ENCODE measurements at regions not wholly inside any gene's neighbourhood (a gene's known extent, or its start where the extent isn't known, plus 50 kb on each side); places are given as distances from the start of the nearest gene placed in this dataset.
"Not testable (repeated sequence)": the region's sequence is repeated elsewhere in the genome, so short reads cannot be mapped to it uniquely, and the experiment has no call there.

DNA sequence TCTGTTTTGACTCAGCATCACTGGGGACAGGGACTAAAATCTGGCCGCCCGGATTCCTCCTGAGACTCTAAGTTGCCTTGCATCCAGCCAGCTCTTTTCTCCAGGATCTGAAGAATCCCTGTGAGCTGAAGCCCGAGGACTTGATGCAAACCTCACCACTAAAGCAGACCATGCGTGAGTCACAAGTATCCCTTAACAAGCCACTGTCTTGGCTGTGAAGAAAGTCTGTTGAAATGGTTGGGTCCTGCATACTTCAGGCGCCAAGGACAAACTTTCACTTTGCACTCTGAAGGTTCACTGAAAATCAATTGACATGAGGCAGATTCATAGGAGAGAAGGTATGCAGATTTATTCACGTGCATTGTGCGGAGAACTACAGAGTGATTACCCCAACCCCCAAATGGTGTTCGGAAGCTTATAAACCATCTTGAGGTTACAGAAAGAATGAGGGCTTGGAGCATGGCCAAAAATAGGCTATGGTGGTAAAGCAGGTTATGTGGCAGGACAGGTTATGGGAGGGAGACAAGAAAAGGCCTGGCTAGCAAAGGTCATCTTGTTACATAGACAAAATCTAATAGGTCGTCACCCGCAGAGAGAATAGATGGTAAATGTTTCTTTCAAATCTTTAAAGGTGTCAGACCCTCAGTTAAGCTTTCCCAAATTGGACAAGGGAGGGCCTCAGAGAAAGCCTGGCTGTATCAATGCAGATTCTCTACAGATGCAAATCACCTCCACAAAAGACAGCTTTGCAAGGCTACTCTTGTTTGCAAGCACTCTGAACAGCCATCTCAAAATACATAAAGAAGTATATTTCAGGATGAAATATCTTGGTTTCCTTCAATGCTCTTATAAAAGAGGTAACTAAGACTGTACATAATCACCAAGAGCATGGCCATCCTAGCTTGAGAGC is 126.3 kb upstream of the PLAAT1 start:
- DNase-seq (ENCODE audit: low read depth in 3 of 3, low spot score in 2 of 3): no peak

DNA sequence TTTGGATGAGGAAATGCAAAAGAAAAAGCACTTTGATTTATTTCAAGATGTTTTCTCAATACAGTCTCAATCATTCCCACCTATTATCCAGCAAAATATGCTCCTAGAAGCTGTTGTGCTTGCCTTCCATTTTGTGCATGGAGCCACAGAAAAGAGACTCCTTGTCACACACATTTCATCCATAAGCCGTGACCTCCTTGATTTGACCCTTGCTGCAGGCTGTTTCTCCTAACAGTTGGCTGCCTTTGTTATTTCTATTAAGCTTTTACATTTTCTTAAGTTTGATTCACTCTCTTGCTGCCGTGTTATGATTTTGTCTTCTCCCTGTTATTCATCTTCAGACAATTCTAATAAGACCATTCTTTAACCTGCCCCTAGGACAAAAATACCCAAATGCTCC is 124.2 kb upstream of the PLAAT1 start:
- no peak for DNase-seq (ENCODE audit: low read depth in 3 of 3, low spot score in 2 of 3)

DNA sequence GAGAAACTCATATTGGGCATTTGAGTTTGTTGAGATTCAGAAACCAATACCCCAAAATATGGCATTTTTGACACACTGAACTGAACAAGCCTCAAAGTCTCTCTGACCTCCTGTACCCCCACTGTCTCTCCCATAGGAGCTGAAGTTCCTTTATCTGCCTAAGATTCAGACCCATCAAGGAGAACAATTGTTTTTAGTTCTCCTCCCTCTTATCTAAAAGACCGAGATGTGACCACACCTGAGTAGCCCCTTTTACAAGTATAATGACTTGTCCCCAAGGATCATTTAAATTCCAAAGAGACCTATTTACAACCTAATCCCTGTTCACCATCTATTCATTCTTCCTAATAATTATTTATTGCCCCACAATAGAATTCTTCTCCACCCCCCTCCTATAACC is 122.1 kb upstream of the PLAAT1 start:
- DNase-seq (ENCODE audit: low read depth in 3 of 3, low spot score in 2 of 3): no peak

DNA sequence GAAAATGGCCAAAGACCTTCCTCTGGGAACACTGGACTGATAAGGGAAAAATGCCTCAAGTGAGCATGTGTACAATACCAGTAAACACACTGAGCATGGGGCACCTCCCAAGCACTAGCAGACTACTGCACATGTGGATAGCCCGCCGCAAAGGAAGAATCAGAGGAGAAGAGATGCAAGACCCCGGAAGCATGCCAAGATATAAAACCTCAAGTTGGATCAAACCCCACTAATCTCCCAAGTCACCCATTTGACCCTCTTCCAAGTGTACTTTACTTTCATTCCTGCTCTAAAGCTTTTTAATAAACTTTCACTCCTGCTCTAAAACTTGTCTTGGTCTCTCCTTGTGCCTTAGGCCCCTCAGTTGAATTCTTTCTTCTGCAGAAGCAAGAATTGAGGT is 121.1 kb upstream of the PLAAT1 start:
- DNase-seq (ENCODE audit: low read depth in 3 of 3, low spot score in 2 of 3): no peak

DNA sequence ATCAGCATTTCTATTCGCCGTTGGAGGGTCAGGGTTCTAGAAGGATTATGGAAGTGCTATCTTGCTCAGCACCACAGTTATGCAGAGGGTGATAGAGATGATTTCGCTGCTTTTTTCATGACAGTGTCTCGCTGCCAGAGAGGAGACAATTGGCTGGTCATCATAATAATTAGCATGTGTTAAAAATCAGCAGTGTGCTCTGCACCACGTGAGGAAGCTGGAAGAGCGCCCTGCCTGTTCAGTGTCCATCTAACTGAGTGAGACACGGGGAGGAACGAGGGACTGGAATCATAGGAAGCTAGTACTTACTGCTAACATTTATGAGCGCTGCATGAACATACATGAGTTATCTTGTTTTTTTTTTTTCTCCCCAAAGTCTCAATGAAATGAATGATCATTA is 116.2 kb upstream of the PLAAT1 start:
- no peak for DNase-seq (ENCODE audit: low read depth in 3 of 3, low spot score in 2 of 3)

DNA sequence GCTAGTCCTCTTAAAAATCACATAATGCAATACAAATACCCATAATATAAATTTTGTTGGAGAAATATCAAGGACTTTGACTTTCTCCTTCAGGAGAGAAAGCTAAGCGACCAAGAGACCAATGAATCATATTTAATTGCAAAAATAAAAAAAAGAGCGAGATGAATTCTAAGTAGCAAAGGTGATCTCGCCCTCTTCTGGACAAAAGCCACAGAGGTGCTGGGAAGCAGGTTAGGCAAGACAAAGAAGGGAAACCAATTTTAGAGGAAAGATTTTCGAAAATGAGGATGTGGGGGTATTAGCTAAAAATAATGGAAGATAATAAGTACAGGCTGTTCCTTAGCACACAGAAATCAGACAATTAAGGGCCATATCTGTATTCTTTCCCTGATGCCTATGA is 111.4 kb upstream of the PLAAT1 start:
- DNase-seq (ENCODE audit: low read depth in 3 of 3, low spot score in 2 of 3): no peak

DNA sequence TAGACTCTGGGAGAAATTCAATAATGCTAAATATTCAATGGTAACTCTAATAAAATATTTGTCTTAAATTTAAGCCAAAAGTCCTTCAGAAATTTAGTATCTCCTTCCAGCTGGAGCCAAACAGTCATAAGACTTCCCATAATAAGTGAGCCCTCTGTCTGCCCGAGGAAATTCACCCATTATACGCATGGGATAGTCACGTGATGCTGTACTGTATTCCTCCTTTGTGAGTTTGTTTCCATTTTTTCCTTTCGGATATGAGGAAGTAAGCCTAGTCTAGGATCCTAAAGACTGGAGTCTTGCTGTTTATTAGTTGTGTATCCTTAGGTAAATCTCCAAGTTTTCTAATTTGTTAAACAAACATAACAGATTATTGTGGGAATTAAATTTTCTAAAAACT is 110.4 kb upstream of the PLAAT1 start:
- no peak for DNase-seq (ENCODE audit: low read depth in 3 of 3, low spot score in 2 of 3)

DNA sequence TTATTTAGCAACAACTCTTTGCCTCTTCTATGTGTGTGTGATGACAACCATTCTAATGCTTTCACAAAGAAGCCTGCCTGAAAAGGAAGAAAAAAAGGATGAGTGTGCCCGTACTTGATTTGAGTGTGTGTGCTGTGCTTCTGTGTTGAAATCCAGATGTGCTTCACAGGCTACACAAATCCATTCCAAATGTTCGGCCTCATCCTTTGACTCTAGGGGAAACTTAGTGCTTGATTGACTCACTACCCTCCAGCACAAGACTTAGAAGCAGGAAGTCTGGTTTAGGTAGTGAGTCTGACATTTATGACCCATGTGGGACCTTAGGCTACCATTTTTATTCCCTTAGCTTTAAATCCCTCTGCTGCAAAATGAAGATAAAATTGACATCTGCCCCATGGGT is 108.8 kb upstream of the PLAAT1 start:
- no peak for DNase-seq (ENCODE audit: low read depth in 3 of 3, low spot score in 2 of 3)

DNA sequence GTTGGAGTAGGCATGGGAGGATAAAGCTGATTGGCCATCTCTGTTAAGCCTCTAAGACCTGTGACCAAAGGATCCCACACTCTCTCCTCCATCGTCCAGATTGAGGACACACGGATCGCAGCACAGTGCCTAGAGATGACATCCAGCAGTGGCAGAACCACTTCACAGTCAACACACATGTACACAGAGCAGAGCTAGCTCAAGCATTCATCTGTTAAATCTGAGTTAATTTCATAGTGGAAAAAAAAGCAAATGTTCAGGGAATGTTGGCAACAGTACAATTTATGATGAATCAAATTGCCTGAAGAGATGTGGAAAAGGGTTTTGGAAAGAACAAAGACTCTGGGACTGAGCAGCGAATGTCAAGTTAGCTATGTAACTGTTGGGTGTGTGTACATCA is 108.1 kb upstream of the PLAAT1 start:
- DNase-seq (ENCODE audit: low read depth in 3 of 3, low spot score in 2 of 3): no peak

DNA sequence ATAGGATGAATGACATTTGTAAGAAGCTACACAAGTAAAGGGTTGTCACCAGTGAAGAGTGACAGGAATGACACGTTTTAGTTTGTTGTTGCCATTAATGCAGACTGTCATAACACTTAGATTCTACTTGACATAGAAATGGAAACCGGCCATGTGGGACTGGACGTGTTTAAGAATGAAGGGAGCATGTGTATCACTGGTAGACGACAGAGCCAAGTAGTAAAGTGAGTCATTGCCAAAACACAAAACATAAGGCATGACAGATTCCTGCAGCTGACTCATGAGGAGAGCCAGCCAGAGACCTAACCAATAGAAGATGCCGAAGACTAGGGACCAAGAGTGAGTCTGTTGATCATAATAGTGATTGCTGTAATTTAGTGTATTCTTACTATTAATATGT is 106.2 kb upstream of the PLAAT1 start:
- no peak for DNase-seq (ENCODE audit: low read depth in 3 of 3, low spot score in 2 of 3)

DNA sequence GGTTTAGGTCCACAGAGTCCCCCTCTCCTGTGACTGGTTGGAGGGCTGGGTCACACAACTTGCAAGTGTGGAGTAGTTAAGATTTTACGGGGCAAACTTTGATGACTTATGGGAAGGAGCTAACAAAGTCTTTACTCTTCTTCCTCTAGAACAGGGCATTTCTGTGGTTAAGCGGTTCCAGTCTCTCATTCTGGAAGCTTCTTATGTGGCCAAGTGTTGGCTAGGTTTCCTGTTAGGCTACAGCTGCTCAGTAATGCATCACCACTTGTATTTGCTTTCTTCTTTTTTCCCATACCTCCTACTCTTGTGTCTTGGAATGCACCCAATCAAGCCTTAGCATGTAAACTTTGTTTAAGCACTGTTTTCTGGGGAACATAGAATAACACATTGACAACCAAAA is 100.6 kb upstream of the PLAAT1 start:
- no peak for DNase-seq (ENCODE audit: low read depth in 3 of 3, low spot score in 2 of 3)

DNA sequence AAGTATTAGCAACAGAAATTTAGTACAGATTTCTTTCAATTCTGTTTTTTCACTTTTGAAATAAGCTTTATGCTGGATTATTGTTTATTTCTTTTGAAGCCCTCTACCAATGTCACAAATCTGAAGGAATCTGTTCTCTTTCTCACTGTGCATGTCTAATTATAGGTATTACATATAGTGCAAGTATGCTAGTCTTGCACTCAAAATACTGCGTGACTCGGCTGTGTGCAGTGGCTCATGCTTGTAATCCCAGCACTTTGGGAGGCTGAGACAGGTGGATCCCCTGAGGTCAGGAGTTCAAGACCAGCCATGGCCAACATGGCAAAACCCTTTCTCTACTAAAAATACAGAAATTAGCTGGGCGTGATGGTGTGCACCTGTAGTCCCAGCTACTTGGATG is 95.8 kb upstream of the PLAAT1 start:
- DNase-seq (ENCODE audit: low read depth in 3 of 3, low spot score in 2 of 3): no peak

DNA sequence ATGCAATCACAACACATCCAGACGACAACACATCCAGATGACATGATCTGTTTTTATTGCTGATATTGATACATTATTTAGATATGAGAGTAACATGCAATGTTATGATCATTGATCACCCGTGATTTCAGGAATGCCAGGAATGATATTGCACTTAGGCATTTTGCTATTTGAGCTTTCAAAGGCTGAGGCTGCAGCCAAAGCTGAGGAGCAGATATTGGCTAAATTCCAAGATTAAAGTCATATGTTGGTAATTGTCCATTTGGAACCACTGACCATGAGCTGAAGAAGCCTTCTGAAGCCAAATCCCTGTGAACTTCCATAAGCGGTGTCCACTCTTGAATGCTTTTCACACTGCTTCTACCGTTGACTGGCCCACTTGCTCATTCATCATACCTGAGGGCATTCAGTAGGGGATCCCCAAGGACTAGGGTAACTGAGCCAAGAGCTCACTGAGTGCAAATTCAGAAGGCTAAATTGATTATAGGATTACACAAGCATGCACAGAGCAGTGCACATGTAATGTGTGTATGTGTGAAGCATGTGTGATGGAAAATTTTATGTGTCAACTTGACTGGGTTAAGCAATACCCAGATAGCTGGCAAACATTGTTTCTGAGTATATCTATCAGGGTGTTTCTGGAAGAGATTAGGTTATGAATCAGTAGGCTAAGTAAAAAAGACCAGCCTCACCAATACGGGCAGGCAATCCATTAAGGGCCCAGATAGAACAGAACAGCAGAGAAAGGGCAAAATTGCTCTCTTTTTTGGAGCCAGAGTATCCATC is 92.1 kb upstream of the PLAAT1 start:
- no peak for DNase-seq (ENCODE audit: low read depth in 3 of 3, low spot score in 2 of 3)

DNA sequence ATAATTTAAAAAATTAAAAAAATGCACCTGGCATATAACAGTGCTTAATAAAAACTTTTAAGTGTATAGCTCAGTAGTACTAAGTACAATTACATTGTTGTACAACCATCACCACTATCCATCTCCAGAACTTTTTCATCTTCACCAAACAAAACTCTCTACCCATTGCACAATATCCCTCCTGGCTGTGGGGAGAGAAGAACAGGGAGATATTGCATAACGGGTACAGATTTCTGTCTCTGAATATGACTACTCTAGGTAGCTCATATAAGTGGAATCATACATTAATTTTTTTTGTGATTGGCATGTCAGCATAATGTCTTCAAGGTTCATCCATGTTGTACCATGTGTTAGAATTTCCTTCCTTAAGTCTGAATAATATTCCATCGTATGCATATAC is 91.0 kb upstream of the PLAAT1 start:
- no peak for DNase-seq (ENCODE audit: low read depth in 3 of 3, low spot score in 2 of 3)

DNA sequence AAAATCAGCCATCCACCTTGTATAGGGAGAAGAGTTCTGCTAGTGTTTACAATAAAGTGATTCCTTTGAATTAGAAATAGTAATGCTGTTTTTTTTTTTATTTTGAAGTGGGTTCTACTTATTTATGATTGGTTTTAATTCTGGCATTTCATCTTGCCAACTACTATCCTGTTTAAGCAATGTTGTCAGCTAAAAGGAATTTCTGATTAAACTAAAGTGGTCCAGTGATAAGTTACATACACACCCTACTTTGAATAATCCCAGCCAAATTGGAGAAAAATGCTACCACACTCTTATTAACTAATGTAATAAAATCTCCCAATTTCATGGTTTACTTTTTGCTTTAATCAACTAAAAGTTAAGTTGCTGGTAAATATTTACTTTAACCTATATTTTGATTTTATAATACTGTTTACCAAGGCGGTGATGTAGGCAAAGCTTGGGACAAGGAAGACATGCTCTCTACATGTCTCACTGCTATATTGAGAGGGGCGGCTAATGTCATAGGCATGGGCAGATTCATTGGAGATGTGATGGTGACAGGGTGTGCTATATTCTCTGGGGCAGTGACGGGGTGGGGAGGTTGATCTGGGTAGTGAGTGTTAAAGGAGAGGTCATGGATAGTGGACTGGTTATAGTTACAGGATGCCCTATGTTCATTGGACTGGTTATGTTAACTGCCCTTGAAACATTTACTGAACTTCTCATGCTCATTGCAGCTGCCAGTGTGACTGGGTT is 85.8 kb upstream of the PLAAT1 start:
- DNase-seq (ENCODE audit: low read depth in 3 of 3, low spot score in 2 of 3): not testable (repeated sequence)

DNA sequence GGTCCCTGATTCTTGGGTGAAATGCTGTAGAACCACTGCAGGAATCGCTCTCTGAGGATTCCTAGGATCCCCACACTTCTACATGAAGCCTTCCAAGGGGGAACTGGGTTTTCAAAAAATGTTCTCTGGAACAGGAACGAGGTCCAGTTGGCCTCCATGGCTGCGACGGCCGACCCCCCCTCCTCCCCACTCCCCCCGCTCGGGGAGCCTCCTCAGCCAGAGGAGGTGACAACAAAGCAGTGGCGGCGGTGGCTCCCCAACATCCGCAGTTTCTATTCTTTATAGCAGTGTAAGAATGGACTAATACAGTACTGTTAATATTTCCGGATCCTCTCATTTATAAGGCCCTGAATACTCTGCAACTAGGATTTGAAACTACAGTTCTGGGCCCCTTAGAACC is 84.0 kb upstream of the PLAAT1 start:
- no peak for DNase-seq (ENCODE audit: low read depth in 3 of 3, low spot score in 2 of 3)

DNA sequence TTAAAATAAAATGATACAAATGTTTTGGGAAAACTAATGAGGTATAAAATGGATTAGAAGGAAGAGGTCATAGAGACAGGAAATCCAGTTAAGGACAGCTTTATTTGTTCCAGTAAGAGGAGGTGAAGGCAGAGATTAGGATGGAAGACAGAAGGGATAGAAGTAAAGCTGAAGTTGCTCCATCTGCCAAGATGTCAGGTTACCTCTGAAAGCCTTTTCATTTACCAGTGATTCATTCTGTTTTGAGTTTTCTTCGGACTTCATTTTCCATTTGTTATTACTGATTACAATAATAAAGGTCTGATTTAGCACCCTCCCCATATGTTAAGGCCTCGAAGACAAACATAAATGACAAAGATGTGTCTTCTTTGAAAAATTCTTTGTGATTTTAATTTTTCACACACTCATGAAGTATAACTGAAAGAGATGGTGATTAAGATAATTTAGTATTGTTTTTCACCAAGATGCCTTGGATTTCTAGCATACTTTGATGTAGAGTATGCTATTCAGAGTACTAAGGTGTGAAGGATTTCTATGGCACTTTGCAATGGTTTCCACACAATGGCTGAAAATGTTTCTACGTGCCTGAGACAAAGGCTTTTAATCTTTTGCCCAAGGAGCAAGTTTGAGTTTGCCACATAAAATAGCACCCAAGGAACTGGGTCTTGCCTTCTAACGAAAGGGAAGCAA is 75.4 kb upstream of the PLAAT1 start:
- no peak for DNase-seq (ENCODE audit: low read depth in 3 of 3, low spot score in 2 of 3)

DNA sequence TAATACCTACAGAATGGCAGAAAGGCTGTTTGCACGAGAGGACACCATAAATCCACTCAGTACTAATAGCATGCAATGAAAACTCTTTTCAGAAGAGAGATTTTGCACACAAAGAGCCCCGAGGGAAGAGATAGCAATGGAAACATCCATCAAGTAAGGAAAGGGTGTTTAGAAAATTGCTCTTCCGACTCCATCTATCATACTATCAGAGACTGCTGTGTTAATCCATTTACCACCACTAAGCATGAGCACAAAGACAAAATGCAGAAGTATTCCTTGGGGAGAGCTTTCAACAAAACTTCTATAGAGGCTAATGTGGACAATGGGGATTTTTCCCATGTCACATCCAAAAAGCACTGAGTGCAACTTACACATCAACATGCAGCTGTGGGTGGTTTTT is 72.1 kb upstream of the PLAAT1 start:
- no peak for DNase-seq (ENCODE audit: low read depth in 3 of 3, low spot score in 2 of 3)

DNA sequence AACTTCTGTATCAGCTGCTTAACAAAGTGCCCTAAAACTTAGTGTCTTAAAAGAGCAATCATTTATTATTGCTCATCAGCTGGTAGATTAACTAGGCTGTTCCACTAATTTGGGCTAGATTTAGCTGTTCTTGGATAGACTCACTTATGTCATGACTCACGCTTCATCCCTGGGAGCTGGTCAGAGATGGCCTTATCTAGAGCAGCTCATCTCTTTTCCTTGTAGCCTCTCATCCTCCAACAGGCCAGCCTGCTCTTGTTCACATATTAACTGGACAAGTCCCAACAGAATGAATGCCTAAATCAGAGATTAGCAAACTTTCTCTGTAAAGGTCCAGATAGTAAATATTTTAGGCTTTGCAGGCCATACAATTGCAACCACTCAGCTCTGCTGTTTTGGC is 66.9 kb upstream of the PLAAT1 start:
- DNase-seq (ENCODE audit: low read depth in 3 of 3, low spot score in 2 of 3): no peak

DNA sequence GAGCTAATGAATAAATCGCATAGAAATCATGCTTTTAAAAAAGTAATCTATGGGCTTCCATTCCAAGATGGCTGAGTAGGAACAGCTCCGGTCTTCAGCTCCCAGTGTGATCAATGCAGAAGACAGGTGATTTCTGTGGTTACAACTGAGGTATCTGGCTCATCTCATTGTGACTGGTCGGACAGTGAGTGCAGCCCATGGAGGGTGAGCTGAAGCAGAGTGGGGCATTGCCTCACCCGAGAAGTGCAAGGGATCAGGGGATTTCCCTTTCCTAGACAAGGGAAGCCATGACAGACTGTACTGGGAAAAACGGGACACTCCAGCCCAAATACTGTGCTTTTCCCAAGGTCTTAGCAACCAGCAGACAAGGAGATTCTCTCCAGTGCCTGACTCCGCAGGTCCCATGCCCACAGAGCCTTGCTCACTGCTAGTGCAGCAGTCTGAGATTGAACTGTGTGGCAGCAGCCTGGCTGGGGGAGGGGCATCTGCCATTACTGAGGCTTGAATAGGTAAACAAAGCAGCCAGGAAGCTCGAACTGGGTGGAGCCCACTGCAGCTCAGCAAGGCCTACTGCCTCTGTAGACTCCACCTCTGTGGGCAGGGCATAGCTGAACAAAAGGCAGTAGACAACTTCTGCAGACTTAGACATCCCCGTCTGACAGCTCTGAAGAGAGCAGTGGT is 61.5 kb upstream of the PLAAT1 start:
- not testable (repeated sequence) for DNase-seq (ENCODE audit: low read depth in 3 of 3, low spot score in 2 of 3)

Measured in right renal cortex interstitium (tissue), 3 donors.